AG09309 (cell line): ENCODE measurements at regions not wholly inside any gene's neighbourhood (a gene's known extent, or its start where the extent isn't known, plus 50 kb on each side); places are given as distances from the start of the nearest gene placed in this dataset.

ENCODE experiments used
- DNase-seq: peaks from one replicate; pipeline ENCODE4 v3.0.0-alpha.2; 2010; ENCODE audit warnings: low read depth
- H3K4me3 ChIP-seq: 2 replicates; pipeline ENCODE4 v1.5.1; 2011; ENCODE audit warnings: mild to moderate bottlenecking, low read depth, low read length, moderate library complexity; ENCODE audit not compliant: control insufficient read depth
- CTCF ChIP-seq: IDR thresholded peaks from 2 replicates; pipeline ENCODE4 v1.5.1; 2011; ENCODE audit warnings: mild to moderate bottlenecking, low read depth, low read length, inconsistent platforms; ENCODE audit not compliant: insufficient read depth, control insufficient read depth; ENCODE audit errors: missing control alignments

DNA sequence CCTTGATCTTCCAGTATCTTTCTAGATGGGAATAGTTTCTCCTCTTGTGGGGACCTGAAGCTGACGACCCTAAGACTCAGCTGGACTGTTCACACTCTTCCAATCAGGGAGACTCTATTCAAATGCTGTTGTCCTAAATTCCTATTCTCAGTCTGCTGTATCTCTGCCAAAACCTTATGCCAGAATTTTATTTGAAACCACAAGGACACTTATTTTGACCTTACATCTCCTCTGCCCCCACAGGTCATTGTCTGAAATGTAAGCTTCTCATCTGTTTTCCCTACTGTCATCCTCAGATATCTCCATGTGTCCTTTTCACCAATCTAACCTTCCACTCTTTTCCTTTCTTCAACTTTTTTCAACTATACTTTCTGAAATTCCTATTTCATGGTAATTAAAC, 289.5 kb upstream of the SGK1 start:
- TF ChIP-seq CTCF = no peak
- DNase-seq = no peak
- H3K4me3 ChIP-seq = no peak overlapping the region

GRCh38 chr6:134605034-134605433, 287.1 kb upstream of the SGK1 start:
- TF ChIP-seq CTCF = no peak
- no peak overlapping the region for H3K4me3 ChIP-seq
- DNase-seq = no peak

DNA sequence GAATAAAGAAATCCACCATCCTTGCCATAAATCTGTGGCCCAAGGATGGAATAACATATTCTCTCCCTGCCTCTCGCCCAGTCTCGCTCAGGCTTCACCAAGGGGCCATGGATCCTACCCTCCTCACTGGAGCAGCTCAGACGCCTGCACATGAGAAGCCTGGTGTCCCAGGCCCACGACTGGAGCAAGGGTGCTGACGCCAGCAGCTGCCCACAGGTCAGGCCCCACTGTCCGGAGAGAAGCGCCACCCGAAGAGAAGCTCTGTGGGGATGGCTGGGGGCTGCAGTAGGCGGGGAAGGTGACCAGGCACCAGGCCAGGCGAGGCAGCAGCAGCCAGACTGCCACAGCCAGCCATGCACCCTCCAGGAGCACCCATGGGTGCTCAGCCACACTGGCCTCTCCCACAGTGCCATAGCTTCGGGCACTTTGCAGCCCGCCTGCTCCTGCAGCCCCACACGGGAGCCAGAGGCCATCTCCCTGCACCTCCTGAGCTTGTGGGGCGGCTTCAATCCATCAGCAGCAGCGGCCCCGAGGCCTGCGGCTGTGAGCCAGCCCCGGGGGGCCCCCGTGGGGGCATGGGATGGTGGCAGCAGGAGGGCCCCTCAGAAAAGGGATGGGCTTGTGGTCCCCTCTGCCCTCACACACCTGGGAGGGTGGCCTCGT, 286.2 kb upstream of the SGK1 start:
- H3K4me3 ChIP-seq = no peak overlapping the region
- DNase-seq = no peak
- no peak for TF ChIP-seq CTCF

DNA sequence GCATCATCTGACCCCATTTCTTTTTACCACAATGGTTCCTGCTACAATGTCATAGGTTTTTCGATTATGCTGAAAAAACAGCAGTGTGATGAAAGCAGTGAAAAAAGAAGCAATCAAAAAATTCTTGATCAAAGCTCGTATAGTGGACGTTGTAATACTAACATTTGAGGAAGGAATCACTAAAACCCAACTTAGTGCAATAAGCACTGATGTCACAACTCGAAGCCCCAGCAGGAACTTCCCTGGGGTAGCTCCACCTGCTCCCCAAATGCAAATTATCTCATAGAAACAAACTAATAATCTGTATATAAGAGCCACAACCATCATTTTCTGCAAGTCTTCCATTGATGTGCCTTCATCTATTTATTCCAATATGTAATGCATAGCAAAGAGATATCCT, 285.6 kb upstream of the SGK1 start:
- DNase-seq = no peak
- H3K4me3 ChIP-seq = no peak overlapping the region
- TF ChIP-seq CTCF = no peak

DNA sequence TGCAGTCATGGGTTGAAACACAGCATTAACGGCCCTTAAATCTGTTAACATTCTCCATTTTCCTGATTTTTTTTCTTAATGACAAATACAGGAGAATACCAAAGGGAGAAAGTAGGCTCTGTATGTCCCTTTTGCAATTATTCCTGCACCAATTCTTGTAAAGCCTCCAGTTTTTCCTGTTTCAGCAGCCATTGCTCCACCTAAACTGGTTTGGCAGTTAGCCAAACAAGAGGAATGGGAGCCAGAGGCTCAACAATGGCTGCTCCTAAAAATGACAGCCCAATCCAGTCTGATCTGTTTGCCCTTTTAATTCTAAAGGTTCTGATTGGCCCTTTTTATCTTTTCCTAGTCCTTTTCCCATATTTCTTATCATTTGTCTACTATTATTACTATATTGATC, 284.2 kb upstream of the SGK1 start:
- no peak overlapping the region for H3K4me3 ChIP-seq
- TF ChIP-seq CTCF = no peak
- no peak for DNase-seq

- no peak for DNase-seq
- TF ChIP-seq CTCF = no peak
- H3K4me3 ChIP-seq = no peak overlapping the region
Observed at GRCh38 chr6:134600671-134601070, 282.8 kb upstream of the SGK1 start.

- no peak for TF ChIP-seq CTCF
- no peak overlapping the region for H3K4me3 ChIP-seq
- no peak for DNase-seq
Observed at GRCh38 chr6:134599079-134599478, 281.2 kb upstream of the SGK1 start.
